SK-N-SH treated with all-trans-retinoic acid at 6 μM for 48 hours (cell line): ENCODE measurements at regions not wholly inside any gene's neighbourhood (a gene's known extent, or its start where the extent isn't known, plus 50 kb on each side); places are given as distances from the start of the nearest gene placed in this dataset.

Source experiments
- ATAC-seq: fragments of 200-7000 bp; cut with Tn5 transposase; 3 replicates; pipeline ENCODE4 v1.9.1; 2020; ENCODE audit warnings: mild to moderate bottlenecking, moderate library complexity
- ARNTL ChIP-seq: fragments of 450-650 bp; formaldehyde crosslinking; IDR thresholded peaks from 2 replicates; pipeline ENCODE4 v1.5.0; 2020; ENCODE audit warnings: low read depth, mild to moderate bottlenecking, moderate library complexity, borderline replicate concordance
- BACH2 ChIP-seq: fragments of 250-450 bp; sonication (Bioruptor Pico); IDR thresholded peaks from 2 replicates; pipeline ENCODE4 v1.9.0; 2021; ENCODE audit warnings: mild to moderate bottlenecking, borderline replicate concordance
- CREB5 ChIP-seq: fragments of 250-450 bp; sonication (Bioruptor Pico); IDR thresholded peaks from 2 replicates; pipeline ENCODE4 v1.5.1; 2020; ENCODE audit warnings: low read depth, mild to moderate bottlenecking, moderate library complexity
- CSDC2 ChIP-seq: fragments of 250-450 bp; sonication (Bioruptor Pico); IDR thresholded peaks from 2 replicates; pipeline ENCODE4 v1.5.0; 2020; ENCODE audit warnings: mild to moderate bottlenecking, moderate library complexity
- CSRNP3 ChIP-seq: fragments of 250-450 bp; sonication (Bioruptor Pico); IDR thresholded peaks from 2 replicates; pipeline ENCODE4 v1.5.1; 2021; ENCODE audit warnings: mild to moderate bottlenecking, moderate library complexity
- ESRRG ChIP-seq: fragments of 250-450 bp; sonication (Bioruptor Pico); IDR thresholded peaks from 2 replicates; pipeline ENCODE4 v1.6.1; 2021; ENCODE audit warnings: mild to moderate bottlenecking
- GLIS3 ChIP-seq: fragments of 250-450 bp; sonication (Bioruptor Pico); IDR thresholded peaks from 2 replicates; pipeline ENCODE4 v1.5.0; 2020; ENCODE audit warnings: mild to moderate bottlenecking, moderate library complexity
- ISL1 ChIP-seq: fragments of 250-450 bp; sonication (Bioruptor Pico); IDR thresholded peaks from 2 replicates; pipeline ENCODE4 v2.1.2; 2022; ENCODE audit warnings: mild to moderate bottlenecking, moderate library complexity
- OSR1 ChIP-seq: fragments of 250-450 bp; sonication (Bioruptor Pico); IDR thresholded peaks from 2 replicates; pipeline ENCODE4 v1.8.0; 2022; ENCODE audit warnings: moderate library complexity, mild to moderate bottlenecking, inconsistent platforms
- PATZ1 ChIP-seq: fragments of 250-450 bp; sonication (Bioruptor Pico); IDR thresholded peaks from 2 replicates; pipeline ENCODE4 v1.8.0; 2020; ENCODE audit warnings: mild to moderate bottlenecking, moderate library complexity, borderline replicate concordance
- POU6F1 ChIP-seq: fragments of 250-450 bp; sonication (Bioruptor Pico); IDR thresholded peaks from 2 replicates; pipeline ENCODE4 v1.8.0; 2021; ENCODE audit warnings: low read depth, mild to moderate bottlenecking, moderate library complexity, borderline replicate concordance
- PPARA ChIP-seq: fragments of 250-450 bp; sonication (Bioruptor Pico); IDR thresholded peaks from 2 replicates; pipeline ENCODE4 v1.5.0; 2020; ENCODE audit warnings: mild to moderate bottlenecking, borderline replicate concordance
- RARB ChIP-seq: fragments of 250-450 bp; sonication (Bioruptor Pico); IDR thresholded peaks from 2 replicates; pipeline ENCODE4 v1.8.0; 2021; ENCODE audit warnings: mild to moderate bottlenecking, moderate library complexity
- SNAI2 ChIP-seq: fragments of 250-450 bp; sonication (Bioruptor Pico); IDR thresholded peaks from 2 replicates; pipeline ENCODE4 v1.5.0; 2020; ENCODE audit warnings: mild to moderate bottlenecking, moderate library complexity
- TOX ChIP-seq: fragments of 250-450 bp; sonication (Bioruptor Pico); IDR thresholded peaks from 2 replicates; pipeline ENCODE4 v1.8.0; 2021; ENCODE audit warnings: mild to moderate bottlenecking, moderate library complexity, borderline replicate concordance
- ZC3H10 ChIP-seq: fragments of 250-450 bp; sonication (Bioruptor Pico); IDR thresholded peaks from 2 replicates; pipeline ENCODE4 v1.5.1; 2021; ENCODE audit warnings: mild to moderate bottlenecking, moderate library complexity
- ZFP3 ChIP-seq: fragments of 250-450 bp; sonication (Bioruptor Pico); IDR thresholded peaks from 2 replicates; pipeline ENCODE4 v1.5.0; 2020; ENCODE audit warnings: mild to moderate bottlenecking, moderate library complexity
- ZFP30 ChIP-seq: fragments of 450-650 bp; formaldehyde crosslinking; IDR thresholded peaks from 2 replicates; pipeline ENCODE4 v1.5.0; 2022; ENCODE audit warnings: mild to moderate bottlenecking, moderate library complexity
- ZNF565 ChIP-seq: fragments of 450-650 bp; formaldehyde crosslinking; conservative IDR thresholded peaks from 2 replicates; pipeline ENCODE4 v1.5.0; 2020; ENCODE audit warnings: low read depth, mild to moderate bottlenecking, moderate library complexity

GRCh38 chr14:56963381-56963780, 153.1 kb upstream of the OTX2 start (continued):
- TF ChIP-seq CREB5 (CRISPR knock-in tag) (no peak), RARB (CRISPR knock-in tag) (no peak), BACH2 (no peak), GLIS3 (CRISPR knock-in tag) (no peak), ARNTL (CRISPR knock-in tag) (no peak), ZC3H10 (CRISPR knock-in tag) (no peak), ZFP3 (no peak)

GRCh38 chr14:56962444-56963080, 152.3 kb upstream of the OTX2 start:
- TF ChIP-seq PPARA (CRISPR knock-in tag) = no peak
- no peak for TF ChIP-seq ZC3H10 (CRISPR knock-in tag)
- TF ChIP-seq ZFP30 (CRISPR knock-in tag) = no peak
- TF ChIP-seq CSRNP3 (CRISPR knock-in tag) = no peak
- no peak for TF ChIP-seq ARNTL (CRISPR knock-in tag)
- no peak for TF ChIP-seq PATZ1 (CRISPR knock-in tag)
- no peak for TF ChIP-seq POU6F1 (CRISPR knock-in tag)
- TF ChIP-seq BACH2 = no peak
- no peak for ATAC-seq

- TF ChIP-seq ARNTL (CRISPR knock-in tag) (no peak), CSDC2 (CRISPR knock-in tag) (no peak), POU6F1 (CRISPR knock-in tag) (no peak), GLIS3 (CRISPR knock-in tag) (no peak)
- ATAC-seq = no peak
Observed at GRCh38 chr14:56959869-56960268, 149.6 kb upstream of the OTX2 start.

- ATAC-seq = no peak
- TF ChIP-seq PPARA (CRISPR knock-in tag) (no peak), ZC3H10 (CRISPR knock-in tag) (no peak), SNAI2 (CRISPR knock-in tag) (no peak)
Observed at GRCh38 chr14:56959121-56959520, 148.8 kb upstream of the OTX2 start.

- no peak for ATAC-seq
- TF ChIP-seq OSR1 (CRISPR knock-in tag) = no peak
- no peak for TF ChIP-seq ISL1 (CRISPR knock-in tag)
- no peak for TF ChIP-seq ESRRG (CRISPR knock-in tag)
- TF ChIP-seq POU6F1 (CRISPR knock-in tag) = no peak
- no peak for TF ChIP-seq PATZ1 (CRISPR knock-in tag)
- TF ChIP-seq ZFP3 = no peak
- no peak for TF ChIP-seq ZFP30 (CRISPR knock-in tag)
- no peak for TF ChIP-seq CSDC2 (CRISPR knock-in tag)
- no peak for TF ChIP-seq CREB5 (CRISPR knock-in tag)
- no peak for TF ChIP-seq ZNF565 (CRISPR knock-in tag)
- TF ChIP-seq TOX (CRISPR knock-in tag) = no peak
Observed at GRCh38 chr14:56956182-56956581, 145.9 kb upstream of the OTX2 start.
